IMR-90 (cell line): ENCODE measurements at regions not wholly inside any gene's neighbourhood (a gene's known extent, or its start where the extent isn't known, plus 50 kb on each side); places are given as distances from the start of the nearest gene placed in this dataset.
"Not testable (repeated sequence)": the region's sequence is repeated elsewhere in the genome, so short reads cannot be mapped to it uniquely, and the experiment has no call there.

Source experiments
- ATAC-seq: fragments of 200-7000 bp; cut with Tn5 transposase; 2 replicates; pipeline ENCODE4 v1.9.1; 2020; ENCODE audit warnings: low read depth, mild to moderate bottlenecking, moderate library complexity
- BruUV-seq: library from RNA; stranded (reverse); fragments of 400-500 nt; replicated peaks from 2 replicates; lab custom pipeline; 2021; lab: Mats Ljungman, UMichigan
- CTCF ChIA-PET: fragments of 300-600 bp; formaldehyde crosslinking; extraction: SDS; loops from one replicate; lab custom pipeline; 2021; ENCODE audit warnings: antibody characterized with exemption; lab: Yijun Ruan, JAX
- POLR2A ChIA-PET: fragments of 300-600 bp; sonication (Branson Sonifier 250); formaldehyde crosslinking; loops from one replicate; lab custom pipeline; 2022; ENCODE audit warnings: antibody characterized with exemption; ENCODE audit not compliant: unreplicated experiment; lab: Charles Lee
- DNase-seq: peaks from one replicate; pipeline ENCODE4 v3.0.0; 2013
- H2AFZ ChIP-seq: replicated peaks from 2 replicates; pipeline ENCODE3; 2013; ENCODE audit warnings: low read length, mild to moderate bottlenecking; ENCODE audit not compliant: poor library complexity
- H2AK5ac ChIP-seq: 2 replicates; pipeline ENCODE4 v1.6.1; 2013; ENCODE audit warnings: low read depth, low read length, inconsistent platforms
- H2AK9ac ChIP-seq: replicated peaks from 2 replicates; pipeline ENCODE3; 2013; ENCODE audit warnings: mild to moderate bottlenecking, low read depth, low read length, moderate library complexity; ENCODE audit not compliant: poor library complexity
- H2BK120ac ChIP-seq: 2 replicates; pipeline ENCODE4 v1.6.1; 2013; ENCODE audit warnings: low read depth, low read length, inconsistent platforms
- H2BK15ac ChIP-seq: 3 replicates; pipeline ENCODE4 v1.6.1; 2013; ENCODE audit warnings: low read depth, low read length, inconsistent platforms
- H2BK20ac ChIP-seq: 2 replicates; pipeline ENCODE4 v1.6.1; 2013; ENCODE audit warnings: low read depth, mild to moderate bottlenecking, inconsistent platforms, low read length, moderate library complexity
- H2BK5ac ChIP-seq: 2 replicates; pipeline ENCODE4 v1.6.1; 2013; ENCODE audit warnings: mild to moderate bottlenecking, low read depth, low read length, inconsistent platforms; ENCODE audit not compliant: poor library complexity, severe bottlenecking
- H3K14ac ChIP-seq: replicated peaks from 2 replicates; pipeline ENCODE4 v1.6.1; 2013; ENCODE audit warnings: low read depth, low read length, inconsistent platforms
- H3K18ac ChIP-seq: 2 replicates; pipeline ENCODE4 v1.6.1; 2013; ENCODE audit warnings: low read depth, low read length, control low read depth
- H3K23ac ChIP-seq: 2 replicates; pipeline ENCODE4 v1.6.1; 2013; ENCODE audit warnings: low read depth, low read length, inconsistent platforms
- H3K27ac ChIP-seq: 2 replicates; pipeline ENCODE4 v1.5.1; 2013; ENCODE audit warnings: mild to moderate bottlenecking, control low read depth, low read length; ENCODE audit not compliant: insufficient read depth
- H3K27me3 ChIP-seq: 2 replicates; pipeline ENCODE4 v1.6.1; 2013; ENCODE audit warnings: low read length; ENCODE audit not compliant: control insufficient read depth, insufficient read depth
- H3K36me3 ChIP-seq: 2 replicates; pipeline ENCODE4 v1.6.1; 2013; ENCODE audit warnings: low read length, mixed read lengths; ENCODE audit not compliant: control insufficient read depth, insufficient read depth
- H3K4ac ChIP-seq: 2 replicates; pipeline ENCODE4 v1.6.1; 2013; ENCODE audit warnings: low read depth, low read length, inconsistent platforms
- H3K4me1 ChIP-seq: 2 replicates; pipeline ENCODE4 v1.6.1; 2013; ENCODE audit warnings: low read length, mixed read lengths; ENCODE audit not compliant: control insufficient read depth, insufficient read depth
- H3K4me2 ChIP-seq: 2 replicates; pipeline ENCODE4 v1.6.1; 2013; ENCODE audit warnings: low read depth, mild to moderate bottlenecking, control low read depth, low read length, moderate library complexity
- H3K4me3 ChIP-seq: 2 replicates; pipeline ENCODE4 v1.5.1; 2013; ENCODE audit warnings: low read depth, mild to moderate bottlenecking, control low read depth, low read length, moderate library complexity; ENCODE audit not compliant: insufficient read depth
- H3K56ac ChIP-seq: 2 replicates; pipeline ENCODE4 v1.6.1; 2013; ENCODE audit warnings: low read length, inconsistent platforms; ENCODE audit not compliant: insufficient read depth; ENCODE audit errors: extremely low read depth
- H3K79me1 ChIP-seq, 2 experiments: 2 replicates each; pipeline ENCODE4 v1.6.1; 2013; ENCODE audit warnings: low read length in 2 of 2, inconsistent platforms in 1 of 2, low read depth in 1 of 2
- H3K9ac ChIP-seq: 2 replicates; pipeline ENCODE4 v1.6.1; 2013; ENCODE audit warnings: low read depth, low read length, control low read depth
- H3K9me1 ChIP-seq: 2 replicates; pipeline ENCODE4 v1.6.1; 2013; ENCODE audit warnings: low read length, inconsistent platforms; ENCODE audit not compliant: insufficient read depth
- H3K9me3 ChIP-seq: 2 replicates; pipeline ENCODE4 v1.6.1; 2013; ENCODE audit warnings: low read length; ENCODE audit not compliant: control insufficient read depth, insufficient read depth
- H4K20me1 ChIP-seq: 2 replicates; pipeline ENCODE4 v1.6.1; 2013; ENCODE audit warnings: low read length, inconsistent platforms; ENCODE audit not compliant: insufficient read depth
- H4K5ac ChIP-seq: 2 replicates; pipeline ENCODE4 v1.6.1; 2013; ENCODE audit warnings: mild to moderate bottlenecking, low read depth, low read length, control low read depth
- H4K8ac ChIP-seq, 2 experiments: 2 replicates each; pipeline ENCODE4 v1.6.1; 2013; ENCODE audit warnings: low read depth in 2 of 2, low read length in 2 of 2, control low read depth in 1 of 2, inconsistent platforms in 1 of 2
- H4K91ac ChIP-seq: 2 replicates; pipeline ENCODE4 v1.6.1; 2013; ENCODE audit warnings: low read depth, low read length, inconsistent platforms; ENCODE audit not compliant: insufficient read depth
- WGBS, 2 experiments: methylation state at CpG; one replicate each; pipeline versions ENCODE4 v1.1.5 to v1.1.7; 2013; ENCODE audit warnings: missing lambda C conversion rate in 2 of 2; ENCODE audit not compliant: insufficient read length in 1 of 2; ENCODE audit errors: extremely low coverage in 2 of 2; 5-methylcytosine and 5-hydroxymethylcytosine counted together
- dilution Hi-C: fragments of 300-500 bp; cut with HindIII; formaldehyde crosslinking; loops from one replicate; pipeline ENCODE4 v1.14.3; 2018; ENCODE audit warnings: low sequenced_read_pairs; ENCODE audit not compliant: unreplicated experiment
- in situ Hi-C: fragments of 300-500 bp; cut with MboI; formaldehyde crosslinking; loops from 3 replicates; pipeline ENCODE4 v1.14.3; 2019; ENCODE audit warnings: low sequenced_read_pairs, inconsistent platforms, mixed read lengths
- intact Hi-C: fragments of 100-400 bp; cut with micrococcal nuclease; formaldehyde crosslinking; loops from 2 replicates; pipeline ENCODE4 v1.10.0; 2022

DNA sequence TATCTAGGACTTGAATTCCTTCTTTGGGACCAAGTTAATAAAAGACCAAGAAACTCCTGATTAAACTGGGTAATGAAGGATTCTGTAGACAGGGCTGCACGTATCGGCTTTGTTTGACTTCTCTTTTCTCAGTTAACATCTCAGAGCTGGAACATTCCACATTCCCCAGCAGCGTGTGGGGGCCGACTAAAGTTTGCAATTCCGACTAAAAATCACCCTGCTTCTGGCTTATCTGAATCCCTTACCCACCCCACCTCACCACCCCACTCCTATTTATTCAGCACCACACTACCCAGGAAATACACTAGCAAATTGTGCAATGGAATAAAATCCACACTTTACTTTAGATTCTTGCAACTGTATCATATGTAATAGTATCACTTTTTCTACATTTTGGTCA lies 87.1 kb downstream of the EOMES start:
- H3K4ac ChIP-seq, H2BK15ac ChIP-seq, H3K23ac ChIP-seq, H2AK5ac ChIP-seq, H3K18ac ChIP-seq, H3K9me1 ChIP-seq, H3K4me1 ChIP-seq, H3K9ac ChIP-seq, H3K56ac ChIP-seq, H4K8ac ChIP-seq, H3K36me3 ChIP-seq, H3K14ac ChIP-seq, H3K27me3 ChIP-seq, H2BK120ac ChIP-seq, POLR2A ChIA-PET, H3K27ac ChIP-seq, H3K79me1 ChIP-seq, H4K5ac ChIP-seq, H2BK5ac ChIP-seq, in situ Hi-C loops, H2AK9ac ChIP-seq, CTCF ChIA-PET, BruUV-seq, DNase-seq, H2BK20ac ChIP-seq, H3K4me2 ChIP-seq, H4K20me1 ChIP-seq, intact Hi-C loops, H3K9me3 ChIP-seq, H4K91ac ChIP-seq, ATAC-seq, H2AFZ ChIP-seq, dilution Hi-C loops, H3K4me3 ChIP-seq: not testable (repeated sequence)
- no CpG with 5 or more reads among the region's 5 CpGs for WGBS, 2 experiments
